GM12878 (cell line): ENCODE measurements at regions not wholly inside any gene's neighbourhood (a gene's known extent, or its start where the extent isn't known, plus 50 kb on each side); places are given as distances from the start of the nearest gene placed in this dataset.

ENCODE experiments used
- ATAC-seq: fragments of 200-7000 bp; cut with Tn5 transposase; 3 replicates; pipeline ENCODE4 v1.9.1; 2020; ENCODE audit warnings: mild to moderate bottlenecking, moderate library complexity
- BruUV-seq: library from RNA; stranded (reverse); fragments of 400-500 nt; replicated peaks from 2 replicates; lab custom pipeline; 2021; lab: Mats Ljungman, UMichigan
- CTCF ChIA-PET: fragments of 300-600 bp; sonication (Branson Sonifier 250); formaldehyde crosslinking; extraction: SDS; loops from one replicate; lab custom pipeline; 2021; ENCODE audit warnings: inconsistent platforms; lab: Yijun Ruan, JAX
- POLR2A ChIA-PET: fragments of 350-600 bp; formaldehyde crosslinking; extraction: SDS; loops from one replicate; lab custom pipeline; 2021; ENCODE audit warnings: inconsistent platforms; lab: Charles Lee
- RAD21 ChIA-PET: fragments of 300-600 bp; sonication (Branson Sonifier 250); formaldehyde crosslinking; loops from one replicate; lab custom pipeline; 2023; ENCODE audit warnings: antibody characterized with exemption; ENCODE audit not compliant: unreplicated experiment; lab: Charles Lee
- SMC1A ChIA-PET: fragments of 300-600 bp; sonication (Branson Sonifier 250); formaldehyde crosslinking; loops from one replicate; lab custom pipeline; 2023; ENCODE audit not compliant: unreplicated experiment, uncharacterized antibody; lab: Charles Lee
- DNase-seq: peaks from one replicate; pipeline ENCODE4 v3.0.0-alpha.2; 2011; ENCODE audit warnings: low read depth, low spot score
- FAIRE-seq: peaks from 3 replicates; lab custom pipeline; 2011; peaks lifted over from hg19 to GRCh38; lab: Jason Lieb, UNC
- H2AFZ ChIP-seq: 2 replicates; pipeline ENCODE4 v1.6.0; 2011; ENCODE audit warnings: low read depth, low read length, control low read depth; ENCODE audit not compliant: control insufficient read depth
- H3K27ac ChIP-seq: 2 replicates; pipeline ENCODE4 v1.5.1; 2011; ENCODE audit warnings: control low read depth; ENCODE audit not compliant: control insufficient read depth, insufficient read depth
- H3K27me3 ChIP-seq, 2 experiments: replicated peaks in 1 of 2; 2 replicates each; pipeline versions ENCODE4 v1.6.0 to v1.6.1; 2011; ENCODE audit warnings: low read length in 1 of 2; ENCODE audit not compliant: control insufficient read depth in 2 of 2, insufficient read depth in 2 of 2
- H3K36me3 ChIP-seq, 2 experiments: 2 replicates each; pipeline ENCODE4 v1.5.1; 2011; ENCODE audit warnings: low read length in 1 of 2; ENCODE audit not compliant: control insufficient read depth in 2 of 2, insufficient read depth in 2 of 2
- H3K4me1 ChIP-seq: 2 replicates; pipeline ENCODE4 v1.6.1; 2011; ENCODE audit warnings: mild to moderate bottlenecking, low read length, moderate library complexity, mixed read lengths; ENCODE audit not compliant: control insufficient read depth, insufficient read depth
- H3K4me2 ChIP-seq: 2 replicates; pipeline ENCODE4 v1.6.0; 2011; ENCODE audit warnings: control low read depth; ENCODE audit not compliant: control insufficient read depth, insufficient read depth
- H3K4me3 ChIP-seq: fragments of 200-600 bp; sonication (generic); 2 replicates; pipeline ENCODE4 v1.5.1; 2016
- H3K79me2 ChIP-seq: 2 replicates; pipeline ENCODE4 v1.6.0; 2011; ENCODE audit warnings: low read length; ENCODE audit not compliant: control insufficient read depth, insufficient read depth
- H3K9ac ChIP-seq: 2 replicates; pipeline ENCODE4 v1.8.0; 2011; ENCODE audit warnings: low read length, control low read depth, mixed read lengths; ENCODE audit not compliant: control insufficient read depth, insufficient read depth
- H3K9me3 ChIP-seq: replicated peaks from 3 replicates; pipeline ENCODE4 v1.5.1; 2011; ENCODE audit warnings: mild to moderate bottlenecking, low read length; ENCODE audit not compliant: control insufficient read depth, insufficient read depth
- H4K20me1 ChIP-seq: 2 replicates; pipeline ENCODE4 v1.6.0; 2011; ENCODE audit not compliant: control insufficient read depth, insufficient read depth
- ASH2L ChIP-seq: fragments of 300-600, 200-600 bp; sonication (generic); IDR thresholded peaks from 2 replicates; pipeline ENCODE4 v1.6.1; 2017; ENCODE audit warnings: low read depth, mild to moderate bottlenecking, borderline replicate concordance
- BACH1 ChIP-seq: fragments of 450-650 bp; IDR thresholded peaks from 2 replicates; pipeline ENCODE4 v1.6.1; 2017; ENCODE audit warnings: mild to moderate bottlenecking, borderline replicate concordance
- CBFB ChIP-seq: IDR thresholded peaks from 2 replicates; pipeline ENCODE4 v1.6.1; 2016; ENCODE audit warnings: antibody characterized with exemption, low read depth
- JUND ChIP-seq: IDR thresholded peaks from 2 replicates; pipeline ENCODE4 v1.6.1; 2012; ENCODE audit warnings: low read depth, mild to moderate bottlenecking, low read length, improper control_type of control experiment, moderate library complexity
- NKRF ChIP-seq: fragments of 450-650 bp; conservative IDR thresholded peaks from 2 replicates; pipeline ENCODE4 v1.6.1; 2017; ENCODE audit warnings: mild to moderate bottlenecking, moderate library complexity
- SIX5 ChIP-seq: IDR thresholded peaks from 2 replicates; pipeline ENCODE4 v1.6.1; 2011; ENCODE audit warnings: mild to moderate bottlenecking, low read depth, low read length, moderate library complexity; ENCODE audit not compliant: severe bottlenecking
- SREBF2 ChIP-seq: IDR thresholded peaks from 2 replicates; pipeline ENCODE4 v1.6.1; 2012; ENCODE audit warnings: mild to moderate bottlenecking, low read length
- SUZ12 ChIP-seq: fragments of 200-600 bp; sonication (generic); IDR thresholded peaks from one replicate; pipeline ENCODE4 v1.6.1; 2018; ENCODE audit warnings: antibody characterized with exemption, mild to moderate bottlenecking; ENCODE audit not compliant: unreplicated experiment
- TAF1 ChIP-seq: IDR thresholded peaks from 2 replicates; pipeline ENCODE4 v1.6.1; 2011; ENCODE audit warnings: mild to moderate bottlenecking, low read depth, low read length, borderline replicate concordance
- TCF3 ChIP-seq: IDR thresholded peaks from 2 replicates; pipeline ENCODE4 v1.6.1; 2012; ENCODE audit warnings: low read depth, mild to moderate bottlenecking, low read length, borderline replicate concordance; ENCODE audit not compliant: insufficient read depth
- TCF7 ChIP-seq: IDR thresholded peaks from 2 replicates; pipeline ENCODE4 v1.6.1; 2014; ENCODE audit warnings: antibody characterized with exemption, borderline replicate concordance
- WGBS: methylation state at CpG from one replicate; pipeline ENCODE4 v1.1.6; 2016; ENCODE audit warnings: low lambda C conversion rate; ENCODE audit not compliant: insufficient replicate concordance, insufficient coverage; ENCODE audit errors: missing lambda C conversion rate; 5-methylcytosine and 5-hydroxymethylcytosine counted together
- in situ Hi-C: fragments of 300-500 bp; cut with MboI; formaldehyde crosslinking; loops from 9 replicates; pipeline ENCODE4 v1.14.3; 2018; ENCODE audit warnings: mixed read lengths
- intact Hi-C: fragments of 100-400 bp; cut with micrococcal nuclease; formaldehyde crosslinking; loops from one replicate; pipeline ENCODE4 v1.14.2; 2022; ENCODE audit not compliant: unreplicated experiment
- TF ChIP-seq, protein P1 (sequence below): fragments of 450-650 bp; IDR thresholded peaks from 2 replicates; pipeline ENCODE4 v1.6.1; 2016; ENCODE audit warnings: mild to moderate bottlenecking
- TF ChIP-seq, protein P2 (sequence below): IDR thresholded peaks from 2 replicates; pipeline ENCODE4 v1.6.1; 2012; ENCODE audit warnings: low read length, inconsistent platforms
- TF ChIP-seq, protein P3 (sequence below): fragments of 450-650 bp; IDR thresholded peaks from 2 replicates; pipeline ENCODE4 v1.6.1; 2014; ENCODE audit warnings: mild to moderate bottlenecking

DNA sequence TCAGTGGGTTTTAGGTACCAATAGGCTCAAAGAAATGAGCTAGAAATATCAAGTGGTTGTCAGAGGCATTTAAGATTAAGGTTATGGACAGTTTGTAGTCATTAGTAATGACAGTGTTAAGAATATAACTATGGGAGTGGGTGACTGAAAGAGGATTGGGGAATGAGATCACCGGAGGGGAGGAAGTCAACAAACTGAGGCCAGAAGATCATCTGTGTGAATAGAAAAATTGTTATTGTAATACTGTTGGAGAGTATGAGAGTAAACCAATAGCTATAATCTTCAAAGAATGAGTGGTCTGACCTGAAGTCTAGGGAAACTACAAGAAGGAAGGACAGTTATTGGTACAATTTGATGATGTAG is 197.1 kb downstream of the TANC2 start:
- ATAC-seq, result no peak
- ChIA-PET POLR2A (no interaction called here), CTCF (interaction anchor here (0.6 kb wide), 1 partner anchor 37 kb away, joined by 3 read pairs; no protein-coding TSS in a partner anchor), RAD21 (no interaction called here), SMC1A (interaction anchor here (0.6 to 0.9 kb wide), 2 partner anchors 13 to 52 kb away, joined by 3 to 4 read pairs; no protein-coding TSS in a partner anchor)
- Histone ChIP-seq H2AFZ (no peak overlapping the region), H3K27me3 (no peaks in the 10 kb centered on the region; a peak in 1 of 4 replicates), H3K9me3 (no peaks in the 10 kb centered on the region), H3K4me2 (no peak overlapping the region), H3K79me2 (no peaks in the 10 kb centered on the region), H3K4me1 (no peaks in the 10 kb centered on the region), H4K20me1 (no peaks in the 10 kb centered on the region), H3K27ac (no peak overlapping the region), H3K9ac (no peak overlapping the region), H3K36me3 (no peaks in the 10 kb centered on the region), H3K4me3 (no peak overlapping the region)
- 100% methylated on average over 1 of the region's 1 CpG for WGBS
- FAIRE-seq, result no peak
- in situ Hi-C loops (no loop called here), intact Hi-C loops (no loop called here)
- TF ChIP-seq SUZ12, result no peak
- TF ChIP-seq BACH1, result no peak
- TF ChIP-seq, protein P1, sequence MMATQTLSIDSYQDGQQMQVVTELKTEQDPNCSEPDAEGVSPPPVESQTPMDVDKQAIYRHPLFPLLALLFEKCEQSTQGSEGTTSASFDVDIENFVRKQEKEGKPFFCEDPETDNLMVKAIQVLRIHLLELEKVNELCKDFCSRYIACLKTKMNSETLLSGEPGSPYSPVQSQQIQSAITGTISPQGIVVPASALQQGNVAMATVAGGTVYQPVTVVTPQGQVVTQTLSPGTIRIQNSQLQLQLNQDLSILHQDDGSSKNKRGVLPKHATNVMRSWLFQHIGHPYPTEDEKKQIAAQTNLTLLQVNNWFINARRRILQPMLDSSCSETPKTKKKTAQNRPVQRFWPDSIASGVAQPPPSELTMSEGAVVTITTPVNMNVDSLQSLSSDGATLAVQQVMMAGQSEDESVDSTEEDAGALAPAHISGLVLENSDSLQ, result no peak
- no peak for TF ChIP-seq TCF7
- no peak for TF ChIP-seq ASH2L
- no peak for TF ChIP-seq SREBF2
- no peak for TF ChIP-seq TCF3
- no TSS peak for BruUV-seq
- no peak for DNase-seq

GRCh38 chr17:63165400-63165799 is 199.4 kb downstream of the TANC2 start:
- Histone ChIP-seq H3K79me2 (no peaks in the 10 kb centered on the region), H3K36me3 (no peaks in the 10 kb centered on the region), H4K20me1 (no peaks in the 10 kb centered on the region), H3K27ac (no peak overlapping the region), H3K4me1 (no peaks in the 10 kb centered on the region), H3K27me3 (peaks cover 0 to 2% of the 10 kb centered on the region in 2 experiments; a peak in 1 of 4 replicates), H3K9me3 (no peaks in the 10 kb centered on the region), H3K9ac (no peak overlapping the region), H2AFZ (no peak overlapping the region), H3K4me3 (no peak overlapping the region), H3K4me2 (no peak overlapping the region)
- ChIA-PET SMC1A (interaction anchor here (0.9 kb wide), 1 partner anchor 27 kb away, joined by 3 read pairs; no protein-coding TSS in a partner anchor), POLR2A (no interaction called here), RAD21 (no interaction called here), CTCF (no interaction called here)
- in situ Hi-C loops, result no loop called here
- 0% methylated on average over 2 of the region's 2 CpGs for WGBS
- no peak for FAIRE-seq
- intact Hi-C loops, result no loop called here
- BruUV-seq, result no TSS peak
- no peak for DNase-seq
- no peak for ATAC-seq
- TF ChIP-seq CBFB (no peak), NKRF (no peak), TAF1 (no peak), SIX5 (no peak), JUND (no peak)
- TF ChIP-seq, protein P2, sequence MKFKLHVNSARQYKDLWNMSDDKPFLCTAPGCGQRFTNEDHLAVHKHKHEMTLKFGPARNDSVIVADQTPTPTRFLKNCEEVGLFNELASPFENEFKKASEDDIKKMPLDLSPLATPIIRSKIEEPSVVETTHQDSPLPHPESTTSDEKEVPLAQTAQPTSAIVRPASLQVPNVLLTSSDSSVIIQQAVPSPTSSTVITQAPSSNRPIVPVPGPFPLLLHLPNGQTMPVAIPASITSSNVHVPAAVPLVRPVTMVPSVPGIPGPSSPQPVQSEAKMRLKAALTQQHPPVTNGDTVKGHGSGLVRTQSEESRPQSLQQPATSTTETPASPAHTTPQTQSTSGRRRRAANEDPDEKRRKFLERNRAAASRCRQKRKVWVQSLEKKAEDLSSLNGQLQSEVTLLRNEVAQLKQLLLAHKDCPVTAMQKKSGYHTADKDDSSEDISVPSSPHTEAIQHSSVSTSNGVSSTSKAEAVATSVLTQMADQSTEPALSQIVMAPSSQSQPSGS, result no peak
- TF ChIP-seq, protein P3, sequence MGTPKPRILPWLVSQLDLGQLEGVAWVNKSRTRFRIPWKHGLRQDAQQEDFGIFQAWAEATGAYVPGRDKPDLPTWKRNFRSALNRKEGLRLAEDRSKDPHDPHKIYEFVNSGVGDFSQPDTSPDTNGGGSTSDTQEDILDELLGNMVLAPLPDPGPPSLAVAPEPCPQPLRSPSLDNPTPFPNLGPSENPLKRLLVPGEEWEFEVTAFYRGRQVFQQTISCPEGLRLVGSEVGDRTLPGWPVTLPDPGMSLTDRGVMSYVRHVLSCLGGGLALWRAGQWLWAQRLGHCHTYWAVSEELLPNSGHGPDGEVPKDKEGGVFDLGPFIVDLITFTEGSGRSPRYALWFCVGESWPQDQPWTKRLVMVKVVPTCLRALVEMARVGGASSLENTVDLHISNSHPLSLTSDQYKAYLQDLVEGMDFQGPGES, result no peak
